Gastrocnemius medialis (tissue), 4 donors: ENCODE measurements at regions not wholly inside any gene's neighbourhood (a gene's known extent, or its start where the extent isn't known, plus 50 kb on each side); places are given as distances from the start of the nearest gene placed in this dataset.

ENCODE experiments used
- CTCF ChIP-seq, 5 experiments: fragments of 450-650 bp in 3 of 5; fragments of 200-600 bp in 2 of 5; sonication (generic) in 2 of 5; IDR thresholded peaks in 4 of 5; conservative IDR thresholded peaks in 1 of 5; 1 replicate in 4 of 5; 2 replicates in 1 of 5; pipeline ENCODE4 v1.5.1; 2016 to 2019; ENCODE audit warnings: antibody characterized with exemption in 5 of 5, mild to moderate bottlenecking in 3 of 5, moderate library complexity in 3 of 5
- POLR2A ChIP-seq, 2 donors: fragments of 450-650 bp; IDR thresholded peaks; one replicate each; pipeline ENCODE4 v1.6.1; 2017; ENCODE audit warnings: antibody characterized with exemption in 2 of 2, mild to moderate bottlenecking in 2 of 2, moderate library complexity in 2 of 2

- TF ChIP-seq CTCF (IDR thresholded peaks at IDR 0.05 in 4 of 5, conservative IDR thresholded peaks at IDR 0.05 in 1 of 5) (no peak), POLR2A (IDR thresholded peaks at IDR 0.05) (no peak)
Observed at GRCh38 chr14:82935691-82936090, 1402.0 kb upstream of the SEL1L start.
